ENCODE measurements at regions not wholly inside any gene's neighbourhood (a gene's known extent, or its start where the extent isn't known, plus 50 kb on each side); places are given as distances from the start of the nearest gene placed in this dataset.

DNA sequence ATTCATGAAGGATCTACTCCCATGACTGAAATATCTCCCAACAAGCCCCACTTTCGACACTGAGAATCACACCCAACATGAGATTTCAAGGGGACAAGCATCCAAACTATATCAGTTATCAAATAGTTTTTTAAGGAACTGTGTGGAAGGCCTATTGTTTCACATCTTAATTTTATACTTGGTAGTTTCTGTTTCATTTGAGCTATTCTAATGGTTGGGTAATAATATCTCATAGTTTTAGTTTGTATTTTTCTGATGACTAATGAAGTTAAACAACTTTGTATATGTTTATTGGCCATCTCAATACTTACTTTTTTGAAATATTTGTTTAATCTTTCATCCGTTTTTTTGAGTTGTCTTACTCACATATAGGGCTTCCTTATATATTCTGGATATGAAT, 135.0 kb downstream of the SCG2 start:
- peak overlapping the region; percentile 42 for H2BK5ac ChIP-seq (ENCODE audit: low read depth, low read length, poor library complexity, severe bottlenecking)
- no TSS peak for BruUV-seq (replicated peaks)
- intact Hi-C loops (cut with micrococcal nuclease) (loop anchor here (10.0 kb wide), 1 partner anchor 412 kb away; the partner anchor contains the start of gene KCNE4), in situ Hi-C loops (cut with MboI; ENCODE audit: low sequenced_read_pairs) (no loop called here), dilution Hi-C loops (cut with HindIII; ENCODE audit: low sequenced_read_pairs, unreplicated experiment) (no loop called here)
- peak overlapping the region; percentile 73; the same call in 1 of the 2 replicates for H3K14ac ChIP-seq (replicated peaks; ENCODE audit: low read depth, low read length)
- H3K27ac ChIP-seq (ENCODE audit: insufficient read depth, low read length): no peak overlapping the region
- no peaks in the 10 kb centered on the region for H3K27me3 ChIP-seq (ENCODE audit: control insufficient read depth, insufficient read depth, low read length)
- ChIA-PET CTCF (no interaction called here), POLR2A (ENCODE audit: unreplicated experiment) (no interaction called here)
- TF ChIP-seq SMC3 (IDR thresholded peaks at IDR 0.05; ENCODE audit: low read depth, low read length) (no peak), RCOR1 (IDR thresholded peaks at IDR 0.05; ENCODE audit: insufficient replicate concordance, low read length) (no peak), POLR2A (IDR thresholded peaks at IDR 0.05; ENCODE audit: low read depth, low read length) (no peak), CHD1 (IDR thresholded peaks at IDR 0.05; ENCODE audit: low read depth, low read length) (no peak), RFX5 (IDR thresholded peaks at IDR 0.05; ENCODE audit: low read depth, low read length) (no peak), NFE2L2 (IDR thresholded peaks at IDR 0.05; ENCODE audit: low read depth, low read length) (no peak), BHLHE40 (IDR thresholded peaks at IDR 0.05; ENCODE audit: low read depth, low read length) (no peak), FOS (IDR thresholded peaks at IDR 0.05; ENCODE audit: low read depth, low read length) (no peak), MAZ (IDR thresholded peaks at IDR 0.05; ENCODE audit: borderline replicate concordance, low read depth, low read length) (no peak), MAFK (IDR thresholded peaks at IDR 0.05; ENCODE audit: low read depth, low read length) (no peak), CEBPB (IDR thresholded peaks at IDR 0.05; ENCODE audit: low read depth, low read length) (no peak), MXI1 (IDR thresholded peaks at IDR 0.05; ENCODE audit: borderline replicate concordance, low read depth, low read length) (no peak), RAD21 (IDR thresholded peaks at IDR 0.05; ENCODE audit: low read length) (no peak)
- TF ChIP-seq, protein P1, sequence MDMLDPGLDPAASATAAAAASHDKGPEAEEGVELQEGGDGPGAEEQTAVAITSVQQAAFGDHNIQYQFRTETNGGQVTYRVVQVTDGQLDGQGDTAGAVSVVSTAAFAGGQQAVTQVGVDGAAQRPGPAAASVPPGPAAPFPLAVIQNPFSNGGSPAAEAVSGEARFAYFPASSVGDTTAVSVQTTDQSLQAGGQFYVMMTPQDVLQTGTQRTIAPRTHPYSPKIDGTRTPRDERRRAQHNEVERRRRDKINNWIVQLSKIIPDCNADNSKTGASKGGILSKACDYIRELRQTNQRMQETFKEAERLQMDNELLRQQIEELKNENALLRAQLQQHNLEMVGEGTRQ (IDR thresholded peaks at IDR 0.05; ENCODE audit: low read depth, low read length): no peak
- TF ChIP-seq, protein P2, sequence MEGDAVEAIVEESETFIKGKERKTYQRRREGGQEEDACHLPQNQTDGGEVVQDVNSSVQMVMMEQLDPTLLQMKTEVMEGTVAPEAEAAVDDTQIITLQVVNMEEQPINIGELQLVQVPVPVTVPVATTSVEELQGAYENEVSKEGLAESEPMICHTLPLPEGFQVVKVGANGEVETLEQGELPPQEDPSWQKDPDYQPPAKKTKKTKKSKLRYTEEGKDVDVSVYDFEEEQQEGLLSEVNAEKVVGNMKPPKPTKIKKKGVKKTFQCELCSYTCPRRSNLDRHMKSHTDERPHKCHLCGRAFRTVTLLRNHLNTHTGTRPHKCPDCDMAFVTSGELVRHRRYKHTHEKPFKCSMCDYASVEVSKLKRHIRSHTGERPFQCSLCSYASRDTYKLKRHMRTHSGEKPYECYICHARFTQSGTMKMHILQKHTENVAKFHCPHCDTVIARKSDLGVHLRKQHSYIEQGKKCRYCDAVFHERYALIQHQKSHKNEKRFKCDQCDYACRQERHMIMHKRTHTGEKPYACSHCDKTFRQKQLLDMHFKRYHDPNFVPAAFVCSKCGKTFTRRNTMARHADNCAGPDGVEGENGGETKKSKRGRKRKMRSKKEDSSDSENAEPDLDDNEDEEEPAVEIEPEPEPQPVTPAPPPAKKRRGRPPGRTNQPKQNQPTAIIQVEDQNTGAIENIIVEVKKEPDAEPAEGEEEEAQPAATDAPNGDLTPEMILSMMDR (conservative IDR thresholded peaks at IDR 0.05; ENCODE audit: low read depth, low read length): no peak
- TF ChIP-seq, protein P3, sequence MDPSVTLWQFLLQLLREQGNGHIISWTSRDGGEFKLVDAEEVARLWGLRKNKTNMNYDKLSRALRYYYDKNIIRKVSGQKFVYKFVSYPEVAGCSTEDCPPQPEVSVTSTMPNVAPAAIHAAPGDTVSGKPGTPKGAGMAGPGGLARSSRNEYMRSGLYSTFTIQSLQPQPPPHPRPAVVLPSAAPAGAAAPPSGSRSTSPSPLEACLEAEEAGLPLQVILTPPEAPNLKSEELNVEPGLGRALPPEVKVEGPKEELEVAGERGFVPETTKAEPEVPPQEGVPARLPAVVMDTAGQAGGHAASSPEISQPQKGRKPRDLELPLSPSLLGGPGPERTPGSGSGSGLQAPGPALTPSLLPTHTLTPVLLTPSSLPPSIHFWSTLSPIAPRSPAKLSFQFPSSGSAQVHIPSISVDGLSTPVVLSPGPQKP (IDR thresholded peaks at IDR 0.05; ENCODE audit: borderline replicate concordance, low read depth, low read length): no peak
- H2AFZ ChIP-seq (replicated peaks; ENCODE audit: low read length, poor library complexity): no peak overlapping the region
- H3K4me2 ChIP-seq (ENCODE audit: low read depth, low read length): peak overlapping the region; percentile 43; the same call in 1 of the 2 replicates
- peaks cover 10% of the 10 kb centered on the region; the same call in 1 of the 2 replicates for H3K4me1 ChIP-seq (ENCODE audit: control insufficient read depth, insufficient read depth, low read length)
- H3K36me3 ChIP-seq (ENCODE audit: control insufficient read depth, insufficient read depth, low read length): no peaks in the 10 kb centered on the region
- no peak overlapping the region for H2AK9ac ChIP-seq (replicated peaks; ENCODE audit: low read depth, low read length, poor library complexity)
- peak; percentile 34 for DNase-seq
- H3K9me1 ChIP-seq (ENCODE audit: insufficient read depth, low read length): peaks cover 7% of the 10 kb centered on the region; the same call in 1 of the 2 replicates
- H4K20me1 ChIP-seq (ENCODE audit: insufficient read depth, low read length): no peaks in the 10 kb centered on the region
- no peak overlapping the region for H3K9ac ChIP-seq (ENCODE audit: low read depth, low read length)
- H3K23ac ChIP-seq (ENCODE audit: low read depth, low read length): no peak overlapping the region
- no peaks in the 10 kb centered on the region for H3K79me1 ChIP-seq (ENCODE audit: low read depth in 1 of 2, low read length in 2 of 2)
- peak overlapping the region; percentile 74; the same call in 1 of the 2 replicates for H3K18ac ChIP-seq (ENCODE audit: low read depth, low read length)
- H2BK120ac ChIP-seq (ENCODE audit: low read depth, low read length): peak overlapping the region; percentile 65; the same call in 1 of the 2 replicates
- peak overlapping the region; percentile 65; the same call in 1 of the 2 replicates for H2BK20ac ChIP-seq (ENCODE audit: low read depth, low read length)
- no peak overlapping the region for H3K4me3 ChIP-seq (ENCODE audit: insufficient read depth, low read depth, low read length)
- no peak overlapping the region; the same call in 1 of the 2 replicates for H4K91ac ChIP-seq (ENCODE audit: insufficient read depth, low read depth, low read length)
- no peak overlapping the region for H3K56ac ChIP-seq (ENCODE audit: extremely low read depth, insufficient read depth, low read length)
- peak; percentile 15; the same call in 1 of the 2 replicates for ATAC-seq (ENCODE audit: low read depth)
- H2BK15ac ChIP-seq (ENCODE audit: low read depth, low read length): 0 out of 3 replicates have a peak overlapping the region, but pooled peaks have one; percentile 36
- peak overlapping the region; percentile 79; the same call in 1 of the 2 replicates for H2AK5ac ChIP-seq (ENCODE audit: low read depth, low read length)
- H3K9me3 ChIP-seq (ENCODE audit: control insufficient read depth, insufficient read depth, low read length): no peaks in the 10 kb centered on the region
- 0 out of 2 replicates have a peak overlapping the region, but pooled peaks have one; percentile 35 for H4K5ac ChIP-seq (ENCODE audit: low read depth, low read length)
- H4K8ac ChIP-seq (ENCODE audit: low read depth in 2 of 2, low read length in 2 of 2): peak overlapping the region in 1 of 2 experiments; percentile 61; a peak in 1 of 4 replicates
- peak overlapping the region; percentile 41 for H3K4ac ChIP-seq (ENCODE audit: low read depth, low read length)
- WGBS, 2 experiments (ENCODE audit: extremely low coverage in 2 of 2, insufficient read length in 1 of 2): no CpG with 5 or more reads among the region's 2 CpGs

All from IMR-90 (cell line).